Tibial nerve (tissue), 4 donors: ENCODE measurements at regions not wholly inside any gene's neighbourhood (a gene's known extent, or its start where the extent isn't known, plus 50 kb on each side); places are given as distances from the start of the nearest gene placed in this dataset.

Experiments
- EP300 ChIP-seq, 2 donors: sonication (generic); formaldehyde crosslinking; IDR thresholded peaks; one replicate each; pipeline ENCODE4 v1.6.1; 2017; ENCODE audit warnings: antibody characterized with exemption in 2 of 2, mild to moderate bottlenecking in 1 of 2
- POLR2A ChIP-seq, 2 donors: fragments of 450-650 bp; IDR thresholded peaks; one replicate each; pipeline ENCODE4 v1.6.1; 2017; ENCODE audit warnings: antibody characterized with exemption in 2 of 2, mild to moderate bottlenecking in 2 of 2, moderate library complexity in 2 of 2
- TF ChIP-seq, protein P1 (sequence below), 5 experiments: fragments of 200-600 bp in 3 of 5; fragments of 450-650 bp in 2 of 5; sonication (generic) in 3 of 5; IDR thresholded peaks; one replicate each; pipeline ENCODE4 v1.5.1; 2016 to 2019; ENCODE audit warnings: antibody characterized with exemption in 5 of 5, mild to moderate bottlenecking in 3 of 5, moderate library complexity in 2 of 5

DNA sequence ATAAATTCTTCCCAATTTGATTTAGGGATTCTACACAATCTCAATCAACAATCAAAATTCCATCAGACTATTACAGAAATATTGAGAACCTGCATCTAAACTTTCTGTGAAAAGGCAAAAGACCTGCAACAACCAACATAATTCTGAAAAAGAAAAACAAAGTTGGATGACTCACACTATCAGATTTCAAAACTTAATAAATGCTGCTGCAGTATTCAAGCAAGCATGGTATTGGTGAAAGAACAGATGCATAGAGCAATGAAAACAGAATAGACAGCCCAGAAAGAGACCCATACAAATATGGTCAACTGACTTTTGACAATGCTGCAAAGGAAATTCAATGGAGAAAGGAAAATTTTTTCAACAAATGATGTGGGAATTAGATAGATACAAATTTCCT lies 477.1 kb upstream of the NR2F2 start:
- TF ChIP-seq, protein P1, sequence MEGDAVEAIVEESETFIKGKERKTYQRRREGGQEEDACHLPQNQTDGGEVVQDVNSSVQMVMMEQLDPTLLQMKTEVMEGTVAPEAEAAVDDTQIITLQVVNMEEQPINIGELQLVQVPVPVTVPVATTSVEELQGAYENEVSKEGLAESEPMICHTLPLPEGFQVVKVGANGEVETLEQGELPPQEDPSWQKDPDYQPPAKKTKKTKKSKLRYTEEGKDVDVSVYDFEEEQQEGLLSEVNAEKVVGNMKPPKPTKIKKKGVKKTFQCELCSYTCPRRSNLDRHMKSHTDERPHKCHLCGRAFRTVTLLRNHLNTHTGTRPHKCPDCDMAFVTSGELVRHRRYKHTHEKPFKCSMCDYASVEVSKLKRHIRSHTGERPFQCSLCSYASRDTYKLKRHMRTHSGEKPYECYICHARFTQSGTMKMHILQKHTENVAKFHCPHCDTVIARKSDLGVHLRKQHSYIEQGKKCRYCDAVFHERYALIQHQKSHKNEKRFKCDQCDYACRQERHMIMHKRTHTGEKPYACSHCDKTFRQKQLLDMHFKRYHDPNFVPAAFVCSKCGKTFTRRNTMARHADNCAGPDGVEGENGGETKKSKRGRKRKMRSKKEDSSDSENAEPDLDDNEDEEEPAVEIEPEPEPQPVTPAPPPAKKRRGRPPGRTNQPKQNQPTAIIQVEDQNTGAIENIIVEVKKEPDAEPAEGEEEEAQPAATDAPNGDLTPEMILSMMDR (IDR thresholded peaks at IDR 0.05) = no peak
- TF ChIP-seq EP300 (IDR thresholded peaks at IDR 0.05) = no peak
- no peak for TF ChIP-seq POLR2A (IDR thresholded peaks at IDR 0.05)
